OCI-LY1 (cell line): ENCODE measurements at regions not wholly inside any gene's neighbourhood (a gene's known extent, or its start where the extent isn't known, plus 50 kb on each side); places are given as distances from the start of the nearest gene placed in this dataset.

Source experiments
- H2AFZ ChIP-seq: fragments of 200-600 bp; sonication (generic), shearing (Covaris generic); 2 replicates; pipeline ENCODE4 v1.6.0; 2014; ENCODE audit warnings: antibody characterized with exemption, mild to moderate bottlenecking, low read length
- H3F3A ChIP-seq: fragments of 200-600 bp; sonication (generic), shearing (Covaris generic); 2 replicates; pipeline ENCODE4 v1.6.0; 2014; ENCODE audit warnings: mild to moderate bottlenecking, antibody characterized with exemption, low read length, moderate library complexity; ENCODE audit not compliant: insufficient read depth
- H3K27ac ChIP-seq: fragments of 200-600 bp; sonication (generic); 2 replicates; pipeline ENCODE4 v1.5.1; 2014; ENCODE audit warnings: low read length, mixed run types, mild to moderate bottlenecking, low read depth; ENCODE audit not compliant: poor library complexity, severe bottlenecking
- H3K27me3 ChIP-seq: fragments of 200-600 bp; sonication (generic); 2 replicates; pipeline ENCODE4 v1.6.0; 2014; ENCODE audit warnings: antibody characterized with exemption, mild to moderate bottlenecking, low read length, moderate library complexity; ENCODE audit not compliant: insufficient read depth
- H3K36me3 ChIP-seq: fragments of 200-600 bp; sonication (generic); 2 replicates; pipeline ENCODE4 v1.6.1; 2014; ENCODE audit warnings: mild to moderate bottlenecking, antibody characterized with exemption, low read length, moderate library complexity, mixed read lengths; ENCODE audit not compliant: insufficient read depth
- H3K4me1 ChIP-seq: fragments of 200-600 bp; sonication (generic); 2 replicates; pipeline ENCODE4 v1.5.1; 2014; ENCODE audit warnings: mild to moderate bottlenecking, low read length, moderate library complexity; ENCODE audit not compliant: insufficient read depth, severe bottlenecking
- H3K4me2 ChIP-seq: fragments of 200-600 bp; sonication (generic), shearing (Covaris generic); 2 replicates; pipeline ENCODE4 v1.6.1; 2014; ENCODE audit warnings: low read length
- H3K4me3 ChIP-seq: fragments of 200-600 bp; sonication (generic); 2 replicates; pipeline ENCODE4 v1.5.1; 2014; ENCODE audit warnings: low read length, low read depth, mild to moderate bottlenecking, mixed read lengths; ENCODE audit not compliant: poor library complexity, severe bottlenecking
- H3K79me2 ChIP-seq: fragments of 200-600 bp; shearing (Covaris generic); 2 replicates; pipeline ENCODE4 v1.6.1; 2016; ENCODE audit warnings: mixed run types, low read length, mixed read lengths; ENCODE audit not compliant: insufficient read depth
- H3K9ac ChIP-seq: fragments of 200-600 bp; sonication (generic), shearing (Covaris generic); 2 replicates; pipeline ENCODE4 v1.6.1; 2014; ENCODE audit warnings: mild to moderate bottlenecking, low read length, mixed read lengths
- H3K9me2 ChIP-seq: fragments of 200-600 bp; sonication (generic), shearing (Covaris generic); 2 replicates; pipeline ENCODE4 v1.6.1; 2014; ENCODE audit warnings: low read depth, mild to moderate bottlenecking, low read length, mixed read lengths
- H3K9me3 ChIP-seq: fragments of 200-600 bp; shearing (Covaris generic); 2 replicates; pipeline ENCODE4 v1.6.1; 2014; ENCODE audit warnings: low read length, mixed read lengths
- H4K20me1 ChIP-seq: fragments of 200-600 bp; sonication (generic), shearing (Covaris generic); 2 replicates; pipeline ENCODE4 v1.6.0; 2016; ENCODE audit warnings: mild to moderate bottlenecking, low read length; ENCODE audit not compliant: insufficient read depth
- CTCF ChIP-seq: fragments of 200-600 bp; sonication (generic), shearing (Covaris generic); IDR thresholded peaks from 2 replicates; pipeline ENCODE4 v1.5.1; 2017; ENCODE audit warnings: mild to moderate bottlenecking, antibody characterized with exemption, low read length, moderate library complexity, mixed read lengths
- EZH2 ChIP-seq: fragments of 200-600 bp; sonication (generic), shearing (Covaris generic); IDR thresholded peaks from 2 replicates; pipeline ENCODE4 v1.8.0; 2017; ENCODE audit warnings: borderline replicate concordance, mixed run types, mild to moderate bottlenecking, antibody characterized with exemption, low read length, moderate library complexity, mixed read lengths

DNA sequence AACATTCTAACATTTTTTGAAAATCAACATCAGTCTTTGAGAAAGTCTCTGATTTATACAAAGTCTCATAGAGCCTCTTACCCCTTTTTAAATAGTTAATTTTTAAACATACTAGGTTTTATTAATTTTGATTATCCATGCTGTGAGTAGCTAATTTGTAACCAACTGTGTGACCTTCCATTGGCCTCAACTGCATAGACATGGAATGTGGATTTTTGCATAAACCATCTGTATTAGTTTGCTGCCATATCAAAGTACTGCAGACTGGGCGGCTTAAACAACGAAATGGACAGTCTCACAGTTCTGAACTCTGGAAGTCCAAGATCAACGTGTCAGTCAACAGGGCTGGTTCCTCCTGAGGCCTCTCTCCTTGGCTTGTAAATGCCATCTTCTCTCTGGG is 89.2 kb upstream of the AJAP1 start:
- Histone ChIP-seq H3K79me2 (no peaks in the 10 kb centered on the region), H3K4me2 (no peak overlapping the region), H3K36me3 (no peaks in the 10 kb centered on the region), H2AFZ (no peak overlapping the region), H3K9ac (no peak overlapping the region), H4K20me1 (no peaks in the 10 kb centered on the region), H3F3A (no peaks in the 10 kb centered on the region), H3K9me3 (no peaks in the 10 kb centered on the region), H3K27me3 (no peaks in the 10 kb centered on the region), H3K4me1 (no peaks in the 10 kb centered on the region), H3K4me3 (no peak overlapping the region), H3K27ac (no peak overlapping the region), H3K9me2 (no peaks in the 10 kb centered on the region)
- no peak for TF ChIP-seq CTCF
- TF ChIP-seq EZH2: no peak

DNA sequence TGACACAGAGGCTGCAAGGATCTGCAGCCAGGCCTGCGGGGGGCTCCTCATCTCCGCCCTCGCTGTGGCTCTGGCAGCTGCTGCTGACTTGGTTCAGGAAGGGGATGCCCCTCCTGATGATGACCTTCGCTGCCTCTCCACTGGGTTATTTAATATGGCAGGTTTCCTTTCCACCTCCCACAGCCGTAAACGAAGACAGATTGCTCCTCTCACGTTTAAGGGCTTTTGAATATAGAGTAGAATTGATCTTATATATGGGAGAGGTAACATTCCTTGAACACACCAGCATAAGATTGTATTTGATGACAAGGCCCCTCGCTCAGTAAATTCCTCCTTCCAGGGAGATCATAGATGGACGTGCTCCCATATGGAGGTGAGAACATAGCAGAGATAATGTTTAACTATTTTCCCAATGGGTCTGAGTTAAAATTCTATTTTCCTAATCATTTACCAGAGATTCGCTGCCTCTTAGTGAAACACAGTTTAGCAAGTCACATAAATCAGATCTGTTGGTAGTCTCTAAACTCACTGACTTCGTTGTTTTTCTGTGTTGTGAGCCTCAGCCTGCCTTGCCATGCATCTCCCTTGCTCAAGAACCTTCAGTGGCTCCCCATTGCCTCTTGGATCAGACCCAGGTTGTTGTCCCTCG is 88.5 kb upstream of the AJAP1 start:
- Histone ChIP-seq H4K20me1 (no peaks in the 10 kb centered on the region), H3K27me3 (no peaks in the 10 kb centered on the region), H3K27ac (no peak overlapping the region), H3K4me3 (no peak overlapping the region), H2AFZ (no peak overlapping the region), H3K4me2 (no peak overlapping the region), H3K4me1 (no peaks in the 10 kb centered on the region), H3K79me2 (no peaks in the 10 kb centered on the region), H3F3A (no peaks in the 10 kb centered on the region), H3K9me2 (no peaks in the 10 kb centered on the region), H3K36me3 (no peaks in the 10 kb centered on the region), H3K9ac (no peak overlapping the region), H3K9me3 (no peaks in the 10 kb centered on the region)
- TF ChIP-seq EZH2: no peak
- TF ChIP-seq CTCF: no peak

DNA sequence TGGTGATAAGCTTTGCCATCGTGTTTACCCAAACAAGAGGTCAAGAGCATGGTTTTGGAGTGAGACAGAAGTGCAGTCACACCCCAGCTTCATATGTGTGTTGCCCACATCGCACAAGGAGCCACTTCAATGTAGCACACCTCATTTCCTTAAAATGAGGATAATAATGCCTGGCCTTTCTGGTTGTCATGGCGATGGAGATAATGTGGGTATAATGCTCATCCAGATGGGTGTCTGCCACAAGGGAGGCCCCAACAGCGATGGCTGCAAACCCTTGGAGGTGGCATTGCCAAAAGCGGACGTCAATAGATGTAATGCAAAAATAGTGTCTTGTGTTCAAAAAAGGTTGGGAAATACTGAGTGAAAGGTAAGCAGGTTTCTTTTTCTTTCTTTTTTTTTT is 83.1 kb upstream of the AJAP1 start:
- Histone ChIP-seq H3K9me3 (no peaks in the 10 kb centered on the region), H3K79me2 (no peaks in the 10 kb centered on the region), H3F3A (no peaks in the 10 kb centered on the region), H4K20me1 (no peaks in the 10 kb centered on the region), H3K9ac (no peak overlapping the region), H3K36me3 (no peaks in the 10 kb centered on the region), H3K27me3 (no peaks in the 10 kb centered on the region), H3K27ac (no peak overlapping the region), H3K4me2 (no peak overlapping the region), H3K9me2 (no peaks in the 10 kb centered on the region), H3K4me1 (no peaks in the 10 kb centered on the region), H2AFZ (no peak overlapping the region), H3K4me3 (no peak overlapping the region)
- no peak for TF ChIP-seq CTCF
- TF ChIP-seq EZH2: no peak
